HG03457 (cell line): ENCODE measurements at regions not wholly inside any gene's neighbourhood (a gene's known extent, or its start where the extent isn't known, plus 50 kb on each side); places are given as distances from the start of the nearest gene placed in this dataset.
"Not testable (repeated sequence)": the region's sequence is repeated elsewhere in the genome, so short reads cannot be mapped to it uniquely, and the experiment has no call there.

Experiments
- ATAC-seq: cut with Tn5 transposase; IDR thresholded peaks from one replicate; pipeline ENCODE4 v1.9.1; 2021; ENCODE audit warnings: moderate number of reproducible peaks; ENCODE audit not compliant: unreplicated experiment

DNA sequence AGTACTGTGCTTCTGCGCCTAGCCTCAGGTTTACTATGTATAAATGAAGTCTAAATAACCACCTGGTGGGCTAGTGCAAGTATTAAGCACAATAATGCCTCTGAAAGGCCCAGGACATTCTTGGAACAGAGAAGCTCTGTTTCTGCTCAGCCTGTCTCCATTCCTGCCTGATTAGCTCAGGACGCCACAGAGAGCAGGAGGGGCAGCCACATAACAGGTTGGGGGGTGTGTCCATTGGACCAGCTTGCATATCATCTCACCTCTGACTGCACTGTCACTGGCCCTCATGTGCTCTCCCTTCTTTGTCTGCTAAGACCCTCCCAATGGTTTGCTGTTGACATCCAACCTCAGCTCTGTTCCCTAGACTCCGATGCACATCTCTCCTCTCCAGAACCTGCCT lies 52.8 kb upstream of the IKZF1 start:
- no peak for ATAC-seq

DNA sequence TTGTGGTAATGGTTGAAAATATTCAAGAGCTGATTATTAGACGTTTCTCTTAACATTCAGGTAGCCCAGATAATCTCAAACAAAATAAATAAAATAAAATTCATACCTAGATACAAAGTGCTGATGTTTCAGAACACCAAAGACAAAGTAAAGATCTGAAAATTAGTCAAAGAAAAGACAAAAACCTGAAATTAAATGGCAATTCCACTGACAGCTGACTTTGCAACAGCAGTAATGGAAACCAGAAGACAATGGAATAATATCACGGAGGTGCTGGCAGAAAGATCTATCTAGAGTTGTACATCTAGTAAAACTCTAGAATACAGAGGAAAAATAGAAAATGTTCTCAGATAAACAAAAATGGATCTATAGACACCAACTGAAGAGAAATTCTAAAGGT lies 58.0 kb upstream of the IKZF1 start:
- ATAC-seq: no peak

DNA sequence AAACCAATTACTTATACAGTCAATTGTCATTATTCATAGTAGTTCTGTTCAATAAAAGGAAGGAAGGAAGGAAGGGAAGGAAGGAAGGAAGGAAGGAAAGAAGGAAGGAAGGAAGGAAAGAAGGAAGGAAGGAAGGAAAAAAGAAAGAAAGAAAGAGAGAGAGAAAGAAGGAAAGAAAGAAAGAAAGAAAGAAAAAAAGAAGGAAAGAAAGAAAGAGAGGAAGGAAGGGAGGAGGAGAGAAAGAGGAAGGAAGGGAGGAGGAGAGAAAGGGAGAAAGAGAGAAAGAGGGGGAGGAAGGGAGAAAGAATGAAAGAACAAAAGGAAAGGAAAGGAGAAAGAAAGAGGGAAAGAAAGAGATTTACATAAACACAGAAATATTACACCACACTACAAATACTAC lies 62.4 kb upstream of the IKZF1 start:
- not testable (repeated sequence) for ATAC-seq

DNA sequence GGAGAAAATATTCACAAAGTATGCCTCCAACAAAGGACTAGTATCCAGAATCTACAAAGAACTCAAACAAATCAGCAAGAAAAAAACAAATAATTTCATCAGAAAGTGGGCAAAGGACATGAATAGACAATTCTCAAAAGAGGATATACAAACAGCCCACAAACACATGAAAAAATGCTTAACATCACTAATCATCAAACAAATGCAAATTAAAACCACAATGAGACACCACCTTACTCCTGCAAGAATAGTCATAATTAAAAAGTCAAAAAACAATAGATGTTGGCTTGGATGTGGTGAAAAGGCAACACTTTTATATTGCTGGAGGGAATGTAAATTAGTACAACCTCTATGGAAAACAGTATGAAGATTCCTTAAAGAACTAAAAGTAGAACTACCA lies 63.8 kb upstream of the IKZF1 start:
- ATAC-seq: not testable (repeated sequence)

DNA sequence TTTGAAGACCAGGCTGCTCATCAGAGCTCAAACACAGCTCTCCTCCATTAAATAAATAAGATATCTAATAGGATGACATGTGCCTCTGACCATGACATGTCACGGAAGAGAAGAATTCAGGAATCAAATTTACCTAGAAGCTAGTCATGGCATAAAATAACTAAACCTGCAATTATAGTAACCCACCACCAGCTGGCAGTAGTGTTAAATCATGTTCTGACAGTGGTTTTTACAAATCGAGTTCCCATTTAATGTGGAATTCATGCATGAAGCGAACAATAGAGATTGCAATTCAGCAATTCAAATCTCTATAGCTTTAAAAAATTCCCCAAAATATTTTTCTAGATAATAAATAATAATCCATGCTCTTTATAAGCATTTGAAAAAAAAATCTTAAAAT lies 74.6 kb upstream of the IKZF1 start:
- ATAC-seq: no peak

DNA sequence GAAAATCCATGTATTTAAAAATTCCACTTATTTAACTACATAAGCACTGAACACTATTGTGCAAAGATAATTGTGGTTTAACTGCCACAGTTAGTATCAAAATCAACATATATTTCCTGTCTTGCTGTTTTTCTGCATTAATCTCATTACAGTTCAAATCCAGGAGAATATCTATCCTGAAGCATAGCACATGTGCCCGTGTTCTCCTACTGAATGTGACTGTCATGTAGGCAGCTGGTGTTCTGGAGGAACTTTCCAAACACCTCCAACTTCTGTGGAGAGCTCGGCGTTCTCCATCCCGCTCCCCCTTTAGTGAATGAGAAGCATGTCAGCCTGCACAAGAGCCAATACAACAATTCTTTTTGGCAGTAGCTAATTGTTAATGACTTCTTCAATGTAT lies 76.4 kb upstream of the IKZF1 start:
- no peak for ATAC-seq

DNA sequence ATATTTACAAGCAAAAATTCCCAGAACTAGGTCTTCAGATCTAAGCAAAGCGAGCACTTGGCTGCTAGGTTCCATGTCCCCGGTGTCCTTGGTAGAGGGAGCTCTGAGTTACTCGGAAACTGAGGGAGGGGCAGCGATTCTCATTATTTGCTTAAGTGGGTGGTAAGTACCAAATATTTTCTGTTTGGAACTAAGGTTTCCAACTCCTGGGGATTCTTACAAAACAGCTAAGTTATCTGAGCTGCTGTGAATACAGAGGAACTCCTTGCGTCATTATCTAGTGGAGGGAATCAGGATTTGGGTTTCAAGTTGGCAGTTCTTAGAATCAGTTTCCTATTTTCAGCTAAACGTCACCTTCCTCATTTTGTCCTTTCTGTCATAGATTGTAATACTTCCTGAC lies 76.8 kb upstream of the IKZF1 start:
- ATAC-seq: no peak

DNA sequence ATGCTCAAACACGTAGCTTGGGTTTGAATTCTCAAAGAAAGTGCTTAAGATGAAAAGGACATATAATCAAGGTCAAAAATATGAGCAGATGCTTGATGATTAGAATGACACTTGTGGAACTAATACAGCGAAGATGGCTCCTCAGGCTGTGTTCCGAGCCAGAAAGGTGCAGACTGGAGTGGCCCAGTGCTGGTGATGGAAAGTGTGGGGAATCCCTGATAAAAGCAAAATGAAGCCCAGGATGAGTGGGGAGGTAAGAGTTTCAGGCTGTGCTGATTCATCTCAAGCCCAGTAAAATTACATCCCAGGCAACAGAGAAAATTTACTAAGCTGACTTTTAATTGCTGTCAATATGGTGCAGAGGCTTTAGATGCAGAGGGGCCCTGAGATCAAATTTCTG lies 77.8 kb upstream of the IKZF1 start:
- ATAC-seq: no peak

DNA sequence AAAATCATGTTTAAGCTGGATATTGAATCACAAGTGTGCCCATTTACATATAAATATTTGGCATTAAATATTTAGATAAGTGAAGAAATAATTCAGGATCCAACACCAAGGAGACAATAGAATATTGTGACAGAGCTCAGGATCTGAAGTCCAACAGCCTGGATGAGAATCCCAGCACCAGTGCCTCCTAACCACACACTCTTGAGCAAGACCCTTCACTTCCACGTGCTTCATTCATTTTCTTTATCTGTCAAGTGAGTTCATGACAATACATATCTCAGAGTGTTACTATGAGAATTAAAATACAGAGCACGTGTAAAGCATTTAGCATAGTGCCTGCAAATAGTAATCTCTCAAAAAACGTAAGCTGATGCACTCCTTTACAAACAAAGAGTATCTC lies 78.4 kb upstream of the IKZF1 start:
- no peak for ATAC-seq

DNA sequence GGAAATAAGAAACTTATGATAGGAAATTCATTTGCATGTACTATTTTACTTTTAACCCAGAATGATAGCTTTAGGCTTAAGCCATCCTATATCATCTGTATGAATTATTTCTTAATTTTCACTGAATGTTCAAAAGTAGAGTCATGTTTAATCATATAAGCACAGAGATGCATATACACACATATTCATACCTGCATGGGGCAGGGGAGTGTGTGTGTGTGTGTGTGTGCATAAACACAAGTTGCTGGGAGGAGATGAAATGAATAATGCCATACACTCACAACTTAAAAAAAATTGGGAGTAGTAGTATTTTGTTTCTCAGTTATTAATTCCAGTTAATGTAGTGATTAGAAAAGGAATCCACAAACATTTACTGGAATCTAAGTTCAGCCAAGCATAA lies 83.1 kb upstream of the IKZF1 start:
- no peak for ATAC-seq

DNA sequence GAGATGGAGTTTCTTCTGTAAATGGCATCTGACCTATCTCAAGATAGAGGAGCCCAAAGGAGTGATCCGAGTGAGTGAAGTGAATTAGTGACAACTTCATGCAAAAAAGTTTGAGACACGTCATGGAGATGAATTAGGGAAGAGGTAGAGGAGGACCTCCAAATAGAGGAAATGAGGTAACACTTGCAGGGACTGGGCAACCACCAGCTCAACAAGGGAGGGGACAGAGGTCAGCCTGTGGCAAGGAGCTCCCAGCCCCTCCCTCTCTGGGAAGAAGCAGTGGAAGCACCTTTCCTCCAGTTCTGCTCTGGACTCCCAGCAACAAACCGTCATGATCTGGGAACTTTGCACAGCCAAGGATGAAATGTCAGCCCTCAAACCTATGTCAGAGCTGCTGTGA lies 83.5 kb upstream of the IKZF1 start:
- ATAC-seq: no peak

DNA sequence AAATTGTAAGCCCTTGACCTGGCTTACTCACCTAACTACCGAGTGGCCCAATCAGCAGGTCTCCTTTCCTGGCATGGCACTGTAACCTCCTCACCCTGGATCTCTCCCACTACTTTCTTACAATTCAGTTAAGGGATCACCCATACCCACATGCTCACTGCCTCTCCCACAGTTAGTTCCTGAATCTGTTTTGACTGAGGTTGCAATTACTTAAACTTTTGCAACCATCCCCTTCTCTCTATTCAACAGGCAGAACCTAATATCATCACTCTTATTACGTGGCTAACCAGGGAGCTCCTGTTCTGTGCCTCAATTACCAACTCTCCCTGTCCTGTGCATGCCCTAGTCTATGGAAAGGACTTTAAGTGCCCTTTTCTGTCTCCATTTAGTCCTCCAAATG lies 84.2 kb upstream of the IKZF1 start:
- ATAC-seq: no peak

DNA sequence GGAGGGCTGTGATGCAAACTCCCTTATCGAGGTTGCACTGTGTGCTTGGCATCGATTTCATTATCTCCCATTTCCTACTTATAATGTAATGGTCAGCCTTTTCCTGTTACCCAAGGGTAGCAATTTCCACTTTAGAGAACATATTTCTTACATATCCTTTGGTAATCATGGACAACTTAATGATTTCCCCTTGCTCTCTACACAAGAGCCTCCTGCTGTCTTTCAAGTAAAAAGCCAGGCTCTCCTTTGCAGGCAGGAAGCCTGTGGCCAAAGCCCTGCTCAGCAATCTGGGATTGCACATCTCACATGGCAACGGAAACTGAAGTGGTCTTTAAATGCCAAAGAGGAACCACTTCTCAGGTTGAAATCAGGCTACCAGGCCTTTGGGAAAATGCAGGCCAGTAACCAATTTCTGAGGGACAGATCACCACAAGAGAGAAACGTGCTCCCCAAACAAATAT lies 86.7 kb upstream of the IKZF1 start:
- no peak for ATAC-seq

DNA sequence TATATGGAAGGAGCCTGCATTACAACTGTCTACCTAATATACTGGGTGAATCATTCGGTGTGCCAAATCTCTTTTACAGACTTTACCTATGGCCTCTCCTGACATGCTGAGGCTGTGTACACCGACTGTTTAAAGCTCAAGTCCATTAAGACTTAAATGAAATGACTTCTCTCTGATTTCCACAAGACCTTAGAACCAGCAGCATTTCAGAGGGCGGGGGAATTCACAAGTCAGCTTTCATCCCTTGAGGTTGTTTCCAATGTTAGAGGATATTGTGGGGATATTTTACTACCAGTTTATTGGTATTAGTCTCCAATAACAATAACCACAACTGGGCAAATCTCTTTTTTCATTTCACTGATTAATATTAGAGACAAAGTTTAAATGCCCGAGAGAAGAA lies 87.1 kb upstream of the IKZF1 start:
- ATAC-seq: no peak

DNA sequence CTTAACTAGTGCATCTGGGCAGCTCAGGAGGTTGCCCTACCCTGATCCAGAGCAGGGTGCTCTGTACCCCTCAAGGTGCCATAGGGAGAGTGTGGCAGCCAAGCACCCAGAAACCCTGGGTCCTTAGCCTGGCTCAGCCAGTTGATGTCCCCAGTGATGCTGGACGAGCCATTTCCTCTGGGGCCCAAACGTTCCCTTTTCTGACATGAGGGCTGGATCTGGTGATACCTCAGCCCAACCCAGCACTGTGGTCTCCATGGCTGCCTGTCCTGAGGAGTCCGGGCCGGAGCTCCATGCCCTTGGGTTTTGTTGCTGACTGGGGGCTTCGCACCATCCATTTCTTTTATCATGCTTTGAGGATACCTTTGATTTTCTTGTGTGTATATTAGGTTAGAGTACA lies 87.9 kb upstream of the IKZF1 start:
- no peak for ATAC-seq

DNA sequence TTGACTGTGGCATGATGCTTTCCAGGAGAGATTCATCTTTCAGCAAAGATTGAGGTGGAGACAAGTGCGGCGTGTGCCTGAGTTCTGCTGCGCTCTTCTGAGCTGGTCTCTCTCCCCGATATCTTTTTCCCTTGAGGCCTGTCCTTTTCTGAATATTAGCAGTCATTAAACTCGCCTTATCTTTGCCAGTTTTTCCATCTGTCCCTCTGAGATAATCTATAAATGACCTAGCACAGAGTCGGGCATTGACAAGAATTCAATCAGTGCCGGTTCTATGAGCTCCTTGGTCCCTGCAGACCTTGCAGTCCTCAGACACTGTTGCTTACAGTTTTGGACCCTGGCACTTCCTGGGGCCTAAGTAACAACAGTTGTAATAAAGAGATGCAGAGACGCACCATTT lies 89.7 kb upstream of the IKZF1 start:
- ATAC-seq: no peak

DNA sequence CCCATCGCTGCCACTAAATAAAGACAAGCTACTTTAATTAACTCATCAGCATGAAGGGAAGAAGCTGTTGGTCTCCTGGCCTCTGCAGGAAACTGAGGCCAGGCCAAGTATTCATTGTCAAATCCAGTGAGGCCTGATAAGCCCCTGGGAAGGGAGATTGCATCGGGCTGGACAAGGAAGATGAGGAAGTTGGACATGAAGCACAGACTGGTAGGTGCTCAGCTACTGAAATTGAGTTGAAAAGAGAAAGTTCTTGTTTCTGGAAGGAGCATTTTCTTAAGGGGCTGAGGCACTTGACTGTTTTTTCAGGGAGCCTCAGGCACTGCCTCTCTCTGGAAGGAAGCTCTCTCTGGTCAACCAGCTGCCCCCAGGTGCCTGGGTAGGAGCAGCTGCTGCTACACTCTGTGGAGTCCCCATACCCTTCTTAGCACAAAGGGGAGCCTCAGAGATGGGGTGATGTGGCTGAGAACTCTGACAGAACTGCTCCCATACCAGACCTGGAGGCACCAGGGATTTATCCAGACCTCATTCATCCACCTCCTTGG lies 90.3 kb upstream of the IKZF1 start:
- ATAC-seq: no peak

DNA sequence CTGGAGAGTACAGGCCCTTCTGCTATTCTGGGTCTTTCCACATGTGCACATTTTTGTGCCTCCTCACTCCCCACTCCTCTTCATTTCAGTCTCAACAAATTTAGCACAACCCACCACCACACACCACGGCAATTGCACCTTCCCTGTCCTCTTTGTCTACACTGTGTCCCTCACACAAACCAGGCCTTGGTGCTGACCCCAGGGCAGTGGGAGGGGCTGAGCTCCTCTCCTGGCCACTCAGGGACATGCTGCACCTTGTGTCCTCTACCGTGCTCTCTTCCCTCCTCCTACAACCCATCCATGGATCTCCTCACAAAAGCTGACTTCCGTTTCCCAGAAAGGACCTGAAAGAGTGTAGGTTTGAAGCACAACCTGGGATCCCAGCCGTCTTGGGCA lies 90.9 kb upstream of the IKZF1 start:
- ATAC-seq: no peak

DNA sequence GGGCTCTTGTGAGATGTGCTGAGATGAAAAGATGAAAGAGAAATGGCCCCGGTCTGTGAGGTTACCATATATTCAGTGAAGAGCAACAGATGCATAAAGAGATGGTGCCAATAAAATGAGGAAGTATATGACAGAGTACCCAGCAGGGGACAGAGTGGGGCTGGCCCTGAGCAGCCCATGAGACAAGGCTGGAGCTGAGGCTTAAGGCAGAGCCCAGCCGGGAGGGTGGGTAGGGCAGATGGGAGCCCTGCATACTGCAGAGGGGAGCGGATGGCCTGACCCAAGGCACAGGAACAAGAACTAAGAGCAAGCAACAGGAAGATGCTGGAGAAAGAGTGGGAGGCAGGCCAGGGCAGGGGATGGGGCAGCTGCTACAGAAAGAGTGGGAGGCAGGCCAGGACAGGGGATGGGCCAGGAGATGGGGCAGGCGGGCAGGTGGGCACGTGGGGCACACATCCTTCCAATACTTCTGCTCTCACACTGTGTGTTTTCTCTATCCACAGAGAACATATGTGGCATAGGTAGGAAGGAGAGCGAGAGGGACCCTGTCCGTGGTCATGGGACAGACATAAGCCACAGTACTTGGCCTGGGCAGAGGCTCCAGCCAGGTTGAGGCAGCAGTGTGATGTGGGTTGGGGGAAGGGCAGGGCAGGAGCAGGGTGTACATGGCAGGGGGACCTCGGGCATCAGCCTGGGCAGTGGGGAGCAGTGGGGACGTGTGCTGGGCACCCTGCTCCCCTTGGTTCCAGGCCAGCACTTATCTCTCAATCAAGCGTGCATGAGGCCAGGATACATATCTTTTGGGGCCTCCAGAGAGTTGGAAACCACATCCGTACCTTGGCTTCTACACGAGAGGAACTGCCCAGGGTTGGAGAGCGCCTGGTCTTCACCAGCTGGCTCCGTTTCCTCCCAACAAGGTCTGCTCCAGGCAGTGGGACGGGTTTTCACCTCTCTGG lies 91.6 kb upstream of the IKZF1 start:
- ATAC-seq: no peak

DNA sequence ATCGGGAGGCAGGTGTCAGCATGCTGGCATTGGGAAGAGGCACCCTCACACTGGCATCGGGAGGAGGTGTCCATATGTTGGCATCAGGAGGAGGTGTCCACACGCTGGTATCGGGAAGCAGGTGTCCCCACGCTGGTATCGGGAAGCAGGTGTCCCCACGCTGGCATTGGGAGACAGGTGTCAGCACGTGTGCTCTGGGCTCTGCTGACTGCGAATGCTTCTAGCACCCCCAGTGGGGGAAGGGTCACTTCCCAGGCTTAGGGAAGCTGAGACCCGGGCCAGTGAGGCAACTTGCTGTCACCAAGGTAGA lies 92.5 kb upstream of the IKZF1 start:
- ATAC-seq: no peak

DNA sequence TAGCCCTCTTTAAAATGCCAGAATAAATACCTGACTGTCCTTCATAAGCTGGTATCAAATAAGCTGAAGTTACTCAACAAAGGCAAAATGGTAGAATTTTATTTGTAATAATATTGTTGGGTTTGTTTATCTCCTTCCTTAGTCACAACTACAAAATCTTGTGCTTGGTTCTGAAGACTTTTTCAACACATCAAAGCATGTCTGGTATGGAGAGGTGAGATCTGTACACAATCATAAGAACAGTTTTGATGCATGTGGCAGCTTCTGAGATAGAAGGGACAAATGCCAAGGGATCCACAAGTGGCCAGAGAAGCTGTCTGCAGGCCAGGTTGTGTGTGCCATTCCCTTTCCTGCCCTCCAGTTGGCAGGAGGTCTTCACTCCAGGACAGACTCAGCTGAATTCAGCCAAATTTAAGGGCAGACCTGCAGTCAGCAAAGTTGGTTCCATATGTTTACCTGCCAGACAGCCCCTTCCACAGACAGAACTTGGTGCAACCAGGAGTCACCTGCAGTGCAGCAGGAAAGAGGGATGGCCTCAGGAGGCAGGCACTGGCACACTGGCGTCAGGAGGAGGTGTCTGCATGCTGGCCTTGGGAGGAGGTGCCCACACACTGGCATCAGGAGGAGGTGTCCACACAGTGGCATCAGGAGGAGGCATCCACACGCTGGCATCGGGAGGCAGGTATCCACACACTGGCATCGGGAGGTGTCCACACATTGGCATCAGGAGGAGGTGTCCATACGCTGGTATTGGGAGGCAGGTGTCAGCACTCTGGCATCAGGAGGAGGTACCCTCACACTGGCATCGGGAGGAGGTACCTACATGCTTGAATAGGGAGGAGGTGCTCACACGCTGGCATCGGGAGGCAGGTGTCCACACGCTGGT lies 93.1 kb upstream of the IKZF1 start:
- no peak for ATAC-seq

DNA sequence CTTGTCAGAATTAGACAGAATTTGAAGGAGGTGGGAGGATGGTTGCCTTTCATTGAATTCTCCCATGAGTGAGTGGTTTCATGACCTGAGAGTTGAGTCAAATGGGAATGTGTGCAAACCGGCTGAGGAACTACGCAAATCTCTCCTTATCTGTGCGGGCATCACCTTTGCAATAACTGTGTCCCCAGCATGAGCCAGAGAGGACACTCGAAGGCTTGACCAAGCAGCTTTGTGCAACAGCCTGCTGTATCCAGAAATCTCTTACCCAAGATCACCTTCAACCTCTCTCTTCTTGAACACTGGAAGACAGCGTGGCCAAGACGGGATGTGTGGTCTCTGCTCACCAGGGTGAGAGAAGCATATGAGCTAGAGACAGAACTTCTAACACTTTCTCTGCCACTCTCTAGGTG lies 93.8 kb upstream of the IKZF1 start:
- ATAC-seq: no peak
